ENCODE measurements at regions not wholly inside any gene's neighbourhood (a gene's known extent, or its start where the extent isn't known, plus 50 kb on each side); places are given as distances from the start of the nearest gene placed in this dataset.
"Not testable (repeated sequence)": the region's sequence is repeated elsewhere in the genome, so short reads cannot be mapped to it uniquely, and the experiment has no call there.

DNA sequence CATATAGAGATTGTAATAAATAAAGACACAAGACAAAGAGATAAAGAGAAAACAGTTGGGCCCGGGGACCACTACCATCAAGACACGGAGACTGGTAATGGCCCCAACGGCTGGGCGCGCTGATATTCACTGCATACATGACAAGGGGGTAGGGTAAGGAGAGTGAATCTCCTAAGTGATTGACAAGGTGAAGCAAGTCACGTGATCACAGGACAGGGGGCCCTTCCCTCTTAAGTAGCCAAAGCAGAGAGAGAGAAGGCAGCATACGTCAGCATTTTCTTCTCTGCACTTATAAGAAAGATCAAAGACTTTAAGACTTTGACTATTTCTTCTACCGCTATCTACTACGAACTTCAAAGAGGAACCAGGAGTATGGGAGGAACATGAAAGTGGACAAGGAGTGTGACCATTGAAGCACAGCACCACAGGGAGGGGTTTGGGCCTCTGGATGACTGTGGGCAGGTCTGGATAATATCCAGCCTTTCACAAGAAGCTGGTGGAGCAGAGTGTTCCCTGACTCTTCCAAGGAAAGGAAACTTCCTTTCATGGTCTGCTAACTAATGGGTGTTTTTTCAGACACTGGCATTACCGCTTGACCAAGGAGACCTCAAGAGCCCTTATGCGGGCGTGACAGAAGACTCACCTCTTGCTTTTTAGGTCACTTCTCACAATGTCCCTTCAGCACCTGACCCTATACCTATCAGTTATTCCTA lies 75.6 kb downstream of the MRPL39 start:
- DNase-seq, result not testable (repeated sequence)

DNA sequence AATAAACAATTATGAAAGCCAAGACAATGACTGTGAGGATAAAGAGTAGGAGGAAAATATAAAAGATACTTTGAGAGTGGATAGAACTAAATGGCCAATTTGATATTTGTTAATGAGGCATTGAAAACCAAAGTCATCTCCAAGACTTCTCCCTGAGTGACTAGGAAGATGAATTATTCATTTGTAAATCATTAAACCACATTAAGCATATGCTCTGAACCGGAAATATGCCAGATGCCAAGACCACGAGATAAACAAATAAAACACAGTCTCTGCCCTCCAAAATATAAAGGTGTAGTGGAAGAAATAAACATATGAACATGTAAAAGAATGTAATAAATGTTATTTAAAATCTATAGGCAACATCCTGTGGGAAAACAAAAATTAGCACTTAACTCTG lies 78.8 kb downstream of the MRPL39 start:
- no peak for DNase-seq

DNA sequence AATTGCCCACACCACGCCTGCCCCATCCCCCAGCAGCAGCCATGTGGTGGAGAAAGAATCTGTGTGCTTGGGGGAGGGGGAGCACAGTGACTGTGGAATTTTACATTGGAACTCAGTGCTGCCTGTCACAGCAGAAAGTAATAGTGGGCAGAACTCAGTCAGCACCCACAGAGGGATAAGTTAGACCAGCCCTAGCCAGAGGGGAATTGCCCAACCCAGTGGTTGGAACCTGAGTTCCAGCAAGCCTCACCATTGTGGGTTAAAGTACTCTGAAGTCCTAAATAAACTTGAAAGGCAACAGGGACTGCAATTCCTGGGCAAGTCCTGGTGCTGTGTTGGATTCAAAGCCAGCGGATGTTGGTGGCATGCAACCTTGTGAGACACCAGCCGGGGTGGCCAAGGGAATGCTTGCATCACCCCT lies 88.8 kb downstream of the MRPL39 start:
- peak; percentile 80 for DNase-seq

DNA sequence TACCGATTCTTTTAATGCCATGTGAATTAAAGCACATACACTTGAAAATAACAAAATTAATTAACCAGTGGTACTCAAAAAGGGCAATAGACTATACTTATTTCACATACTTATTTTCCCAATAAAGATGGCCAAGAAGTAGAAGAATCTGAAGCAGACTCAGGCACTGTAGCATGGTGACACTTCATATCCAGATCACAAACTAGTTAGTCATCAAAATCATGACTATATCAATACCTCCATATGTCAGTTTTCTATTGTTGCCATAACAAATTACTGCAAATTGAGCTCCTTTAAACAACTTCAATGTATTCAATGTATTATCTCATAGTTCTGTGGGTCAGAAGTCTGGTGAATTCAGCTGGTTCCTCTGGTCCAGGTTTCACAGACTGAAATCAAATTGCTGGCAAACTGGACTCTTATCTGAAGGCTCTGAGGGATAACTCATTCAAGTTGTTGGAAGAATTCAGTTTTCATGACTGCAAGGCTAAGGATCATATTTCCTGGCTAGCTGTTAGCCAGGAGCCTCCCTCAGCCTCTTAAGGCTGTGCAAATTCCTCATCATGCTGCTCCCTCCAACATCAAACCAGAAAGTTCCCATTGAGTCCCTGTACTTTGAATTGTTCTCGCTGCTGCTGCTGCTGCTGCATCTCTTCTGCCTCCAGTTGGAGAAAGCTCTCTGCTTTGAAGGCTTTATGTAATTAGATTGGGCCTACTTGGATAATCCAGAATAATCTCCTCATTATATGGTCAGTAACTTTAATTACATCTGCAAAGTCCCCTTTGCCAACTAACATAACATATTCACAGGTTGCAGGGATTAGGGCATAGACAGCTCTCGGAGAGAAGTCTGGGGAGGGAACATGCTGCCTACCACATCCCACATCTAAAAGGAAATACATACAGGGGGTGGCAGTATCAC lies 91.5 kb downstream of the MRPL39 start:
- DNase-seq, result no peak

DNA sequence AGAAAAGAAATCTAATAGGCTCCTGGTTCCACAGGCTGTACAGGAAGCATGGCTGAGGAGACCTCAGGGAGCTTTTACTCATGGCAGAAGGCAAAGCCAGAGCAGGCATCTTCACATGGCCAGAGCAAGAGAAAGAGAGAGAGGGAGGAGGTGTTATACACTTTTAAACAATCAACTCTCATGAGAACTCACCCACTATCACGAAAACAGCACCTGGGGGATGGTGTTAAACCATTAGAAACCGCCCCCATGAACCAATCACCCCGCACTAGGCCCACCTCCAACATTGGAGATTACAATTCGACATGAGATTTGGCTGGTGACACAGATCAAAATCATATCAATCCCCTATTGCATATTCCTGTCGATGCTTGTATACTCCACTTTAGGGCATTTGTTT lies 93.5 kb downstream of the MRPL39 start:
- DNase-seq, result no peak

DNA sequence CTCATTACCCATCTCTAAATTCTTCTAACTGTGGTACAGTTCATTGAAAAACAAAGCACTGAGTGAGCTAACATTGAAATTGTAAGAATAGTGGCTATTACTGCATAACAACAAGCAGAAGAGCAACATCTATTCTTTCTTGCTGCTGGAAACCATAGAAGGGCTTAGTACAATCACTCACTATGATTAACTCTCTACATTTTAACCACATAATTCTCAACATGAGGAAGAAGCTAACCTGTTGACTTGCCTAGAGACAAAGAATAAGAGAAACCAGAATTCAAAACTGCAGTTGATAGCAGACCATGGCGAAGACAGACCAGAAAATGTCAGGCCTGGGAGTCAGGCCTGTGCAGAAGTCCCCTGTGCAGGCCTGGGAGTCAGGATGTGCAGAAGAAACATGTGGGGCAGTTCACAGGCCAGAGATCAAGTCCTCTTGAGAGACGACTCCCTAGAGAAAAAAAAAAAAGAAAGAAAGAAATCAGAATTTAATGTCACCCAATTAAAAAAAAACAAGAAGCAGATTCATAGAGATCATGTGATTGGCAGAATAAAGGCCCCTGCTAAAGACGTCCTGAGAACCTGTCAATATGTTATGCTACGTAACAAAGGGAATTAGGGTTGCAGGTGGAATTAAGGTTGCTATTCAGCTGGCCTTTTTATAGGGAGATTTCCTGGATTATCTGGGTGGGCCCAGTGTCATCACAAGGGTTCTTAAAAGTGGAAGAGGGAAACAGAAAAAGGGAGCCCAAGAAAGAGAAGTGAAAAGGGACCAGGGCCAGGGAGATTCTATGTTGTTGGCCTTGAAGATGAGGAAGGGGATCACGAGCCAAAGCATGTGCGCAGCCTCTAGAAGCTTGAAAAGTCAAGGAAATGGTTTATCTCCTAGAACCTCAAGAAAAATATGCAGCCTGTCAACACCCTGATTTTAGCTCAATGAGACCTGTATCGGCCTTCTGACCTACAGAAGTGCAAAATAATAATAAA lies 94.9 kb downstream of the MRPL39 start:
- DNase-seq, result no peak

DNA sequence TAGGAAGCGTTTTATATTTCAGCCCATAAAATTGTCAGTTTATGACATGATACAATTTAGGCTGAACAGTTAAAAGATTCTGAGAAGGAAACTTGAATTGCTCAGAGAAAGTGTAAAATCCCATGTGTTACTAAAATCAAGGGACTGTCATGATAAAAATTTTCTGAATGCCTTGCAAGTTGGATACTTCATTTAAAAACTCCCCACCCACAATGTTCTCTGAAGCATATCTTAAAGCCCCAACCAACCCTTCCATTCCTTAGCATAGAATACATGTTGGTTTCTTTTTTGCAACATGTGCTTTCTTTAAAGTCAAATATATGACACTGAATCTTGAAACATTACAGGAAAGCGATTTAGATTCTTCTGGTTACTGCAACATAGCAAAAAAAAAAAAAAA lies 97.4 kb downstream of the MRPL39 start:
- DNase-seq, result no peak

DNA sequence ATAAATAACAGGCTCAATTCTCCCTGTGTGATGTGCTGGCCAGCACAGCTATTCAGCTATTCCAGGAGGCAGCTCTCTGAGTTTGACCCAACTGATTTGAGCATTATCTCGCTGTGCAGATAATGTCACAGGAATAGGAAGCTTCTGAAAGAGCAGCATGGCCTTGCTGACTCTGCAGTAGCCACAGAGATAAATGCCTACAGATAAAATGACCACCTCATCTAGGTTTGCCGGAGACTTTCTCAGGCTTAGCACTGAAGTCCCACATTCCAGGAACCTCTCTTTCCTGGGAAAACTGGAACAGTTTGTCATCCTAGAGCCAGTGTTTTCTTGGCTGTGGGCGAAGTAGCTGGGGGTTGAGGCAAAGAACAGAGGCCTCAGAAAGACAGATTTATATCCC lies 98.9 kb downstream of the MRPL39 start:
- DNase-seq, result peak; percentile 55

DNA sequence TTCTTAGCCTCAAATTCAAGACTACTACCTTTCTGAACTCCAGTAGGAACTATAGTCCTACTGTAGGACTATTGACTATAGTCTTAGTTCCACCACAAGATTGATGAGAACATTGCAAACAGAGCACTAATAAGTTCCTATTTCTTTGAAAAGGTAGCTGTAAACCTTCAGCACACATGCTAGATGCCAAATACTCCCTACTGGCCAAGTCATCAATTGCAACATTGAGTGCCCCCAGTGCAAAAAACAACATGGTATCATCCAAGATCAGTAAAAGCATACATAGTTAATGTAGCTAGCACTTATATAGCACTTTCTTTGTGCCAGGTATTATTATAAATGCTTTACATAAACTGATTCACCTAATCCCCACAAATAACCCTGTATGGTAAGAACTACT lies 99.8 kb downstream of the MRPL39 start:
- DNase-seq, result no peak

DNA sequence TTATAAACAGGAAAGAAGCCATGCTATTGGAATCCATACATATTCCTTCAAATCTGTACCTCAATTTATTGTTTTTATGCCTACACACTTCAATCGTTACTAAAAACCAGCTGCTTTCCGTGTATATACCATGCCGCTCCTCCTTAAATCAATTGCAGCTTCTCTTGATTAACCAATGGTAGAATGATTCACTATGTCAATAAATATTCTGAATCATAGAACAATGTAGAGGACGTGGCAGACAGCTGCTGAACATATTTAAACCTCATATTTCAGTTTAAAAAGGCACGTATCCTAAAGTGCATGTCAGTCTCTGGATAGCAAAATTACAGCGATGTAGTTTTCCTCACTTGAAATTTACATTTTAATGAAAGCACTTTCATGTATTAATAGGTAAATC lies 100.4 kb downstream of the MRPL39 start:
- DNase-seq, result no peak

DNA sequence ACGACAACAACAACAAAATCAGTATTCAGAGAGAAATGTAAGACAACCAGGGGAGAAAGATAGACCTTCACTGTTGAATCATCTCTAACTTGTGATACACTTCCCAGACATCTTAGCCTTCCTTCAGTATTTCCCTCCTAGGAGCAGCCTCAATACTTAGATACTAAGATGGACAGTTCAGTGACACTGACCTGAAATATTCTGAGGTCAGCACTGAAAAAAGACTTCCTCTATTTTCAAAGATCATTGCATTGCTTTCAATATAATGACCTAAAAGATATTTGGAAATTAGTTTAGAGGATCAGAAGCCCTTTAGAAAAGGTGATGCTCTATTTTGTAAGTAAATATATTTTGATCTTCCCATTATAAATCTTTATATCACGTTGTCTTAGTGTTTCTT lies 101.0 kb downstream of the MRPL39 start:
- DNase-seq, result no peak

DNA sequence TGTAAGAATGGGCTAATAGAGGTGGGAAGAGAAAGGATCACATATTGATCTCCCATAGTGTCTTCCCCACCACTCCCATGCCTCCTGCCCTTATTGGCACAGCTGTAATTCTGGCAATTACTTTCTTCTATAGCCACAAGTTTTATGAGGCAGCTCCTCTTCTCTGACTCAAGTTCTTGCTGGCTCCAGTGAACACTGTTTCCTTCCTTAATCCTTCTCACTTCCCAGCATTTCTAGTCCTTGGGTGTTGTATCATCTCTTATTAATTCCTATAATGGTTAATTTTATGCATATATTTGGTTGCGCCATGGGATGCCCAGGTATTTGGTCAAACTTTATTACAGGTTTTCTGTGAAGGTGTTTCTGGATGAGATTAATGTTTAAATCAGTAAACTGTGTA lies 103.3 kb downstream of the MRPL39 start:
- no peak for DNase-seq

DNA sequence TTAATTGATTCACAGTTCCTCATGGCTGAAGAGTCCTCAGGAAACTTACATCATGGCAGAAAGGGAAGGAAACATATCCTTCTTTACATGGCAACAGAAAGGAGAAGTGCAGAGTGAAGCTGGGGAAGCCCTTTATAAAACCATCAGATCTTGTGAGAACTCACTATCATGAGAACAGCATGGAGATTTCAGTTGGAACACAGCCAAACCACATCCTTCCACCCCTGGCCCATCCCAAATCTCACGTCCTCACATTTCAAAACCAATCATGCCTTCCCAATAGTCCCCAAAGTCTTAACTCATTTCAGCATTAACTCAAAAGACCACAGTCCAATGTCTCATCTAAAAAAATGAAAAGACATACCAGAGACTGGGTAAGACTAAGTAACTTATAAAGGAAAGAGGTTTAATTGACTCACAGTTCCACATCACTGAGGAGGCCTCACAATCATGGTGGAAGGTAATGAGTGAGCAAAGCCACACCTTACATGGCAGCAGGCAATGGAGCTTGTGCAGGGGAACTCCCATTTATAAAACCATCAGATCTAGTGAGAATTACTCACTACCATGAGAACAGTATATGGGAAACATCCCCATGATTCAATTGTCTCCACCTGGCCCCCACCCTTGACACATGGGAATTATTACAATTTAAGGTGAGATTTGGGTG lies 105.2 kb downstream of the MRPL39 start:
- no peak for DNase-seq

DNA sequence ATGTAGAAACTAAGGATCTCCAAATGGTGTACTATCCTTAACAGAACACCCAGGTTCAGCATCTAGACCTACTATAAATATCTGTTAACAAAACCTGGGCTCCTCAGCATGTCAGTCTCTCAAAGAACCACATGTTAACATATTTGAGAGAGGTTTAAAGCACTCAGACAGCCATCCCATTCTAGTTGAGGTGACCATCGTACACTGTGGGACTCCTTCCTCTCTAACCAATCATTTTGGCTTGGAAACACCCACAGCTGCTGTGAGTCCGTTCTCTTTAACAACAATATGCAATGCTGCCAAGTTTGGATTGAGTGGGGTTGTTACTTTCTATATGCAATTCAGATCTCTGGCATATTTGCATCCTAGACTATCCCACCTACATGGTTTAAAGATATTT lies 105.8 kb downstream of the MRPL39 start:
- no peak for DNase-seq

DNA sequence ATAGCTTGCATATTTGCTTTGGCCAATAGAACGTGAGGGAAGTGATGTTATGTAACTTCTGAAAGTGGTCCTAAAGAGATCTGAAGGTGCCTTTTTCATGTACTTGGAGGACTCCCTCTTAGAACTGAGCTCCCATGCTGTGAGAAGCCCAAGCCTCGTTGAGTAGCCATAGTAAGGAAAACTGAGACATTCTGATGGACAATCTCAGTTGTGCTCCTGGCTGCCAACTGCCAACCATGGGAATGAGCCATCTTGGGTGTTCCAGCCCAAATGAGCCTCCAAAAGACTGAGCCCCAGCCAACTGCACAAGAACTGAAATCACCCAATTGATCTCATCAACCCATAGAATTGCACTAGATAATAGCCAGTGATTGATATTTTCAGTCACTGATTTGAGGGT lies 106.7 kb downstream of the MRPL39 start:
- DNase-seq, result no peak

DNA sequence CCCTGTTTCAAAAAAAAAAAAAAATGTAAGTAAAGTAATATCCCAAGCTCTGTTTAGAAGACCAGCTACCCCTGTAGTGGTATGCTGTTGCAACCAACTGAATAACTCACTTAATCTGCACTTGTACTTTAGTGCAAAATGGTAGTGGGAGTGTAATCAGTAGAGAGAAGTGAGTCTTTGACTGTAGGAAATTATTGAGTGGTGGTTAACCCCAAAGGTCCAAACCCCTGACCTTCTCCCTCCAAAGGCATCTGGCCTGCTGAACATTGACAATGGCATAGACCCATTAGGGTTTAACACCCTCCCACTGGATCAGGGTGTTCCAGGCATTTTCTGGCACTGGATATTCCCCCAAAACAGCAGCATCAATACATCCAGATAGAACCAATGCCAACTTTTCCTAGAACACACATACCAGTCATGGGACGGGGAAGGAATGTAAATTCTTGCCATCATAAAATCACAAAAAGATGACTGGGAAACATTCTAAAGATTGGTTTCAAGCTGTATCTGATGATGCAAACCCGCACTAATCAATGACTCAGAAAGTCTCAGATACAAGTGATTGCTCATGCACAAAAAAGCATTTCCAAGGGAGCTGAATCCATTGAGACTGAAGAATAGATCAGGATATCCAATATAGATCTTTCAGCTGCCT lies 110.3 kb downstream of the MRPL39 start:
- no peak for DNase-seq

DNA sequence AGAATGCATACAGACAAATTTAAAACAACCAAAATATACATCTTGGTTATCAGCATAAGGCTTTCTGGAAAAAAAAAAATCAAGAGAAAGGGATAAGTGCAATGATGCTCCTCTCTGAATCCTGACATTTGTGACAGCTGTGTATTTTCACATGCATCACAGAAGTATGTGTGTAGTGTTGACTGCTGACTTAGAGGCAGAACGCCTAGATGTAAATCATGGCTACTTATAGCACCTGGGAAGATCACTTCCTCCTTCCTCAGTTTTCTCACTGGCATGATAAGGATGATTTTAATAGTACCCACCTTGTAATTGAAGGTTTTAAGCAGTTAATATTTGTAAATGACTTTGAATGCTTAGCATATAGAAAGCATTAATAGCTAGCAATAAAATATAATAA lies 112.5 kb downstream of the MRPL39 start:
- DNase-seq, result no peak

DNA sequence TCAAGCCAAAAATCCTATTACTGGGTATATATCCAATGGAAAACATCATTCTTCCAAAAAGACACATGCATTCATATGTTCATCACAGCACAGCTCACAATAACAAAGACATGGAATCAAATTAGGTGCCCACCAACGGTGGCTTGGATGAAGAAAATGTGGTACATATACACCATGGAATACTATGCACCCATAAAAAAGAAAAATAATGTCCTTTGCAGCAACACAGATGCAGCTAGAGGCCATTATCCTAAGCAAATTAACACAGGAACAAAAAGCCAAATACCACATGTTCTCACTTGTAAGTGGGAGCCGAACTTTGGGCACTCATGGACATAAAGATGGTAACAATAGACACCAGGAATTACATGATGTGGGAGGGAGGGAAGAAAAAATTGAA lies 113.6 kb downstream of the MRPL39 start:
- DNase-seq, result no peak

DNA sequence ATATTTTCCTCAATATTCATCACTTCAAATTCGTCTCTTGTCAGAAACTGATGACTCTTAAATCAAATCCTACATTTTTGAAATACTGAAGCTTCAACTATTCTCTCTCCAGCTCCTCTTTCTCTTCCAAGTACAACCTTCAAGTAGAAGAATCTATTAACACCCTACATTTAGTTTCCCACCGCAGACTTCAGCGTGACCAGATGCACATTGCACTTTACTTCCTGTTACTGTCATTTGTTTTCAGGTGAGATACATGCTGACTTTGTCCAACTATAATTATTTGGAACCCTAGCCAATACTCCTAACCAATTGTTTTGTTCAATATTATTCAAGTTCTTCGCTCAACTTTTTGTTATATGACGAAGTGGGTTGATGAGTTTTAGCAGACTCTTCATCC lies 116.0 kb downstream of the MRPL39 start:
- no peak for DNase-seq

DNA sequence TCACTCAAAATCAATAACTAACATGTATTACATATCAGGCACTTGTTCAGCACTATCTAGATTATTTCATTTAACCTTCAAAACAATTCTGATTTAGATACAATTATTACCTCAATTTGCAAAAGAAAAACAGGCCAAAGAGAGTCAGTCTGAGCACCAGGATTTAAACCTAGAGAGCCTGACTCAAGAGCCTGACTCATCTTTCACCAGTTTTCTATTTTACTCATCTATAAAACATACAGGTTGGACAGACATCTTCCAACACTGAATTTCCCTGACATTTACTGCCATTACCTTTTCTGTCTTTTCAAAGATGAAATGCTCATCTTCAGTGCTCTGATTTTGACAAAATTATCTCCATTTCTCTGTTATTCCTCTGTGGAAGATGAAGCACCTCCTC lies 116.5 kb downstream of the MRPL39 start:
- DNase-seq, result no peak

DNA sequence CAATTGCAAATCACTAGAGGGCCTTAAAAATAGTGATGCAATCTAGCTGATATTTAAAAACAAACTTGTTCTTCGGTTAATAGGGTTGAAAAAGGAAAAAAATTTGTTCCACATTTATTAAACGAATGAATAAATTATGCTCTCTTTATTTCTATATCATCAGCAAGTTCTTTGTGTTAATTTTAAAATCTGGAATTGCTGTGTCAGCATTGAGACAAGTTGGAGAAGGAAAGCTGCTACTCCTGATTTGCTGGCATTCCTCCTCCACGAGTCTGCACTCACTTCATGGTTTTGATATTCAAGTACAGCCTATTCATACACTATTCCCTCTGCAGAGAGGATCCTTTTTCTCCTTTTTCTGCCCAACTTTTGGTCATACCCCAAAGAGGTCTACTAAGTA lies 117.6 kb downstream of the MRPL39 start:
- no peak for DNase-seq

DNA sequence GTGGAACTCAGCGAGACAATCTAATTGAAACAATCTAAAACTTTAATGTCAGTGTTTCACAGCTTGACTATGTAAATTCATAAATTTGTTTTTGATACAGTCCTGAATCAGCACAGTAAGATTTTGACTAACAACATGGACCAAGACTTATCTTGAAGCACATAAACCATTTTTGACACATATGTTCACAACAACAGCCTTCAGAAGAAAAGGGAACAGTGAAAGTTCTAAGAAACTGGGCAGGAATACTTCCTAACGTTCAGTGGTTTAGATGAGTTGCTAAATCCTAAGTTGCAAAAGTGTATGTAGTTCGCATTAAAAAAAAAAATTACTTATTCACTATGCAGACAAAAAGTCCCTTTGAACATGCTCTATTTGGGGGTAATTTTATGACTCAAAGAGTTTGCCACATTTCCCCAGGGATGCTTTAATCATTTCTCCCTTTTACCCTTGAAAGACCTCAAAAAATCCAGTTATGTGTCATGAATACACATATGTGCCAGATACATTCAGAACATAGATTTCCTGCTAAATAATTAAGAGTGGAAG lies 120.2 kb downstream of the MRPL39 start:
- DNase-seq, result no peak

Data from islet precursor cell (in vitro differentiated cells).